GM12872 (cell line): ENCODE measurements at regions not wholly inside any gene's neighbourhood (a gene's known extent, or its start where the extent isn't known, plus 50 kb on each side); places are given as distances from the start of the nearest gene placed in this dataset.

Experiments
- TF ChIP-seq, protein P1 (sequence below): IDR thresholded peaks from 3 replicates; pipeline ENCODE4 v1.5.1; 2011; ENCODE audit warnings: low read depth, mild to moderate bottlenecking, low read length, moderate library complexity; ENCODE audit not compliant: insufficient read depth

DNA sequence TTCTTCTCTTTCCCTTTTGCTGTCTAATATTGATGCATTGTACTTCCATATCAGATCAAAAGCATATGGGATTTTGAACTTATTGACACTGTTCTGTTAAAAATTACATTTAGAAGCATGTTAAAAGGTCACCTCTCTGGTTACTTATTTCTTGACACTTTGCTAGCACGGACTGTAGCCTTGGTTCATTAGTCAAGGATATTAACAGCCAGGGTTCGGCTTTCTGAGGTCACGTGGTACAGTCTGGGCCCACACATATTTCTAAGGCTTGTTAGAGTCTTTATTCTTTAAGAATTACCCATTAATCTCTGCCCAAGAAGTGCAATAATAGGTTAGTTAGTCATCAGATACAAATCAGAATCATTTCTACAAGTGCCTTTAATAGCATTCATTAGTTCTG, 1035.8 kb upstream of the FANCL start:
- TF ChIP-seq, protein P1, sequence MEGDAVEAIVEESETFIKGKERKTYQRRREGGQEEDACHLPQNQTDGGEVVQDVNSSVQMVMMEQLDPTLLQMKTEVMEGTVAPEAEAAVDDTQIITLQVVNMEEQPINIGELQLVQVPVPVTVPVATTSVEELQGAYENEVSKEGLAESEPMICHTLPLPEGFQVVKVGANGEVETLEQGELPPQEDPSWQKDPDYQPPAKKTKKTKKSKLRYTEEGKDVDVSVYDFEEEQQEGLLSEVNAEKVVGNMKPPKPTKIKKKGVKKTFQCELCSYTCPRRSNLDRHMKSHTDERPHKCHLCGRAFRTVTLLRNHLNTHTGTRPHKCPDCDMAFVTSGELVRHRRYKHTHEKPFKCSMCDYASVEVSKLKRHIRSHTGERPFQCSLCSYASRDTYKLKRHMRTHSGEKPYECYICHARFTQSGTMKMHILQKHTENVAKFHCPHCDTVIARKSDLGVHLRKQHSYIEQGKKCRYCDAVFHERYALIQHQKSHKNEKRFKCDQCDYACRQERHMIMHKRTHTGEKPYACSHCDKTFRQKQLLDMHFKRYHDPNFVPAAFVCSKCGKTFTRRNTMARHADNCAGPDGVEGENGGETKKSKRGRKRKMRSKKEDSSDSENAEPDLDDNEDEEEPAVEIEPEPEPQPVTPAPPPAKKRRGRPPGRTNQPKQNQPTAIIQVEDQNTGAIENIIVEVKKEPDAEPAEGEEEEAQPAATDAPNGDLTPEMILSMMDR: no peak

- TF ChIP-seq, protein P1: peak; percentile 59
These were observed 1034.9 kb upstream of the FANCL start for GRCh38 chr2:59276033-59276432.

DNA sequence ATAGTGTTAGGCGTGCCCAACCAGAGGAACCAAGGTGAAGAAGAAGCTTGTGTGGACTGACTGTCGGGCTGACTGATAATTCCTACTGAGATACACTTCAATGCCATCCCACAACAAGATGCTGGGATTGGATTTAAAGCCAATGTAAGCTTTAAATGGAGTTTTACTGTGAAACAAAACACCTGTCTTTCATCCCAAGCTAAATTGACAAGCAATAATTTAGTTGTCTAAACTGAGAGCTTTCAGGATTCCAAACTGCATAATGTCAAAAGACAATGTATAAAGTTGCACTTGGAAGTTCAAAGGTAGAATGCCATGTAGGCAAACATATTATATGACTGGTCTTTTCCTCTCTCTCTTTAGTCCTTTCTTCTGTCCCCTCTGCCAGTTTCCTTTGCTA, 1025.3 kb upstream of the FANCL start:
- TF ChIP-seq, protein P1: no peak

DNA sequence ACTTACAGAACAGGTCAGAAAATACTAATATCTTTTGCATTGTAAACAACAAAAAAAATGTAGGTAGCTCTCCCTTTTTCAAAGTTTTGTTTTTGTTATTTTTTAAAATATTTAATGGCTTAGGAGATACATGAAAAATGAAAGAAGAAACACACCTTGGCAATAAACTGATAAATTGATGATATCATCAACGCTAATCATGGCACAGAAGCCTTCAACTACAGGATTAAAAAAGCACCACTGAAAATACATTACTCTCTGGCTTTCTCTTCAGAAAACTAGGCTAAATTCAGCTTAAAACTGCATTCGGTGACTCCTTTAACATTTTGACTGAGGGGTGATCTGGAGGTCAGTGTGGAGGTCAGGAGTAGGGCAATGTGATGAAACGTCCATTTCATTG, 1018.8 kb upstream of the FANCL start:
- TF ChIP-seq, protein P1: no peak

DNA sequence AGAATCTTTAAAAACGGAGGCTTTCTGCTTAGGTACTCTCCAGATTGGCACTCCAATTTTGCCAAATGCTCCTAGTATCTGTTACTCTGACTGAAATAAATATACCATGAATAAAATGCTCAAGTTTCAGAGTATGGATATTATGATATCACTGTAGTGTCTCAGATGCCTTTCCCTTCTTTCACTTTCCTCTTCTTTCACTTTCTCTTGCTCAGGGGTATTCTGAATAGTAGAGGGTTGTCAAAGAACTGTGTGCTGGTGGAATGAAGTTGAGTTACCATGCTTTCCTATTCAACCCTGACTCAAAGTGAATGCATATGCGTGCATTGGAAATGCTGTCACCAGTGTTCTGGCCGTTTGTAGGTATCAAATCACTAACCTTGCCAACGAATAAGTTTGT, 1015.2 kb upstream of the FANCL start:
- TF ChIP-seq, protein P1: no peak

DNA sequence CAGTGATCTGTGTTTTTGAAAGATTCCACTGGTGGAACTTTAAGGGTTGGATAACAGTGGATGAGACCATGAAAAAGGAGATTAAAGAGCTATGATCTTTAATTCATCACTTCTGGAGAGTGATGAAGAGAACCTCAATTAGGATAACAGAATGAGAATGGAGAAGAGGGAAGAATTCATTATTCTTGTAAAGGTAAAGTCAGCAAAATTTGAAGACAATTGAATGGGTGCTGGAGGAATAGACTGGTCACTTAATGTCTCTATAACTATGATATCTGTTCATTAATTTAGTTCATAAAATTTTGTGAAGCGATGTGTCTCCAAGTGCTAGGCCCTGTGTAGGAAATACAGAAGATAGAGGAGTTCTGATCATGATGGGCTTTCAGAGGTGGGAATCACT, 1013.2 kb upstream of the FANCL start:
- TF ChIP-seq, protein P1: no peak

DNA sequence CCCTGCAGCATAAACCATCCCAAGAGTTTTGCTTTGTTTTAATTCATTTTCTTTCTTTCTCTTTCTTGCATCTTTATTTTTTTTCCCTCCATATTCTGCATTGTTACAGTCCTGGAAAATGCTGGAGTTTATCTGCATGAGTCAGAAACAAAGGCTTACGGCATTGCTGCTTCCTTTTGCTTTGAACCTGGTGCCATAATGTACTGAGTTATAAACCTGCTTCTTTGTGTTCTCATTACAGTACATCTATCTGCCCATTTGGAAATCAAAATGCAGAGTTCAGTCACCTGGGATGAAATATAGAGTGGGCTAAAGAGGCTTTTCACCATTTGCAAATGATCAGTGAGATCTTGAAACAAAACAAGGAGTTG, 1009.2 kb upstream of the FANCL start:
- TF ChIP-seq, protein P1: no peak
